ENCODE measurements at regions not wholly inside any gene's neighbourhood (a gene's known extent, or its start where the extent isn't known, plus 50 kb on each side); places are given as distances from the start of the nearest gene placed in this dataset.

GRCh38 chr2:144679942-144680341, 160.0 kb upstream of the ZEB2 start:
- ChIA-PET POLR2A (ENCODE audit: low non-redundant PET) (no interaction called here), CTCF (interaction anchor here (0.6 kb wide), 1 partner anchor 10 kb away, joined by 3 read pairs; no protein-coding TSS in a partner anchor)
- H3K27ac ChIP-seq: no peak overlapping the region
- TF ChIP-seq, protein P1, sequence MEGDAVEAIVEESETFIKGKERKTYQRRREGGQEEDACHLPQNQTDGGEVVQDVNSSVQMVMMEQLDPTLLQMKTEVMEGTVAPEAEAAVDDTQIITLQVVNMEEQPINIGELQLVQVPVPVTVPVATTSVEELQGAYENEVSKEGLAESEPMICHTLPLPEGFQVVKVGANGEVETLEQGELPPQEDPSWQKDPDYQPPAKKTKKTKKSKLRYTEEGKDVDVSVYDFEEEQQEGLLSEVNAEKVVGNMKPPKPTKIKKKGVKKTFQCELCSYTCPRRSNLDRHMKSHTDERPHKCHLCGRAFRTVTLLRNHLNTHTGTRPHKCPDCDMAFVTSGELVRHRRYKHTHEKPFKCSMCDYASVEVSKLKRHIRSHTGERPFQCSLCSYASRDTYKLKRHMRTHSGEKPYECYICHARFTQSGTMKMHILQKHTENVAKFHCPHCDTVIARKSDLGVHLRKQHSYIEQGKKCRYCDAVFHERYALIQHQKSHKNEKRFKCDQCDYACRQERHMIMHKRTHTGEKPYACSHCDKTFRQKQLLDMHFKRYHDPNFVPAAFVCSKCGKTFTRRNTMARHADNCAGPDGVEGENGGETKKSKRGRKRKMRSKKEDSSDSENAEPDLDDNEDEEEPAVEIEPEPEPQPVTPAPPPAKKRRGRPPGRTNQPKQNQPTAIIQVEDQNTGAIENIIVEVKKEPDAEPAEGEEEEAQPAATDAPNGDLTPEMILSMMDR (conservative IDR thresholded peaks at IDR 0.05; ENCODE audit: low read depth): no peak
- DNase-seq (ENCODE audit: low spot score): no peak

GRCh38 chr2:144678736-144679135, 158.8 kb upstream of the ZEB2 start:
- POLR2A ChIA-PET (ENCODE audit: low non-redundant PET): no interaction called here
- no peak for DNase-seq (ENCODE audit: low spot score)
- H3K27ac ChIP-seq: no peak overlapping the region
- TF ChIP-seq, protein P1 (conservative IDR thresholded peaks at IDR 0.05; ENCODE audit: low read depth): no peak
- CTCF ChIA-PET: no interaction called here

- peak; percentile 38 for DNase-seq (ENCODE audit: low spot score)
- POLR2A ChIA-PET (ENCODE audit: low non-redundant PET): no interaction called here
- CTCF ChIA-PET: no interaction called here
- TF ChIP-seq, protein P1 (conservative IDR thresholded peaks at IDR 0.05; ENCODE audit: low read depth): no peak
- H3K27ac ChIP-seq: no peak overlapping the region
Measured at GRCh38 chr2:144675731-144676130, 155.8 kb upstream of the ZEB2 start.

GRCh38 chr2:144675331-144675730, 155.4 kb upstream of the ZEB2 start:
- ChIA-PET CTCF (no interaction called here), POLR2A (ENCODE audit: low non-redundant PET) (no interaction called here)
- H3K27ac ChIP-seq: no peak overlapping the region
- no peak for DNase-seq (ENCODE audit: low spot score)
- TF ChIP-seq, protein P1 (conservative IDR thresholded peaks at IDR 0.05; ENCODE audit: low read depth): no peak

- H3K27ac ChIP-seq: no peak overlapping the region
- CTCF ChIA-PET: interaction anchor here (0.6 kb wide), 1 partner anchor 644 kb away, joined by 3 read pairs; no protein-coding TSS in a partner anchor
- TF ChIP-seq, protein P1 (conservative IDR thresholded peaks at IDR 0.05; ENCODE audit: low read depth): no peak
- DNase-seq (ENCODE audit: low spot score): no peak
- POLR2A ChIA-PET (ENCODE audit: low non-redundant PET): no interaction called here
Measured at GRCh38 chr2:144674071-144674470, 154.2 kb upstream of the ZEB2 start.

DNA sequence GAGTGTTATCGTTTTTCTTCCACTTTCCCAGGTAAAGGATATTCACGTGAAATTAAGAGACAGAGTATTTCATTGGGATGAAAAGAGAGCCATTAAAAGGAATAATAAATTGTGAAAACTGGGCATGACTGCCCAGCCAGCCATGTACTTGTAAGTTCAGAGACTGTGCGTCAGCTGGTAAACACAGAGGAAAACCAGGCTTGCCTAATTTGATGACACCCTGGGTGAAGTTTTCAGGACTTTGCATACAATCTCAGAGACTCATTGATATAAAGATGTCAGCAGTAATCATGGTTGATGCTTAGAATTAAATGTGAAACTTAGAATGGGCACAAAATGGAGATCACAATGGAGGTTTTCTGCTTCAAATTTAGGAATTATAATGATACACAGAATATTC, 153.5 kb upstream of the ZEB2 start:
- POLR2A ChIA-PET (ENCODE audit: low non-redundant PET): no interaction called here
- no peak for DNase-seq (ENCODE audit: low spot score)
- CTCF ChIA-PET: no interaction called here
- H3K27ac ChIP-seq: no peak overlapping the region
- TF ChIP-seq, protein P1 (conservative IDR thresholded peaks at IDR 0.05; ENCODE audit: low read depth): no peak
